HG03565 (cell line): ENCODE measurements at regions not wholly inside any gene's neighbourhood (a gene's known extent, or its start where the extent isn't known, plus 50 kb on each side); places are given as distances from the start of the nearest gene placed in this dataset.
"Not testable (repeated sequence)": the region's sequence is repeated elsewhere in the genome, so short reads cannot be mapped to it uniquely, and the experiment has no call there.

Experiments used
- ATAC-seq: cut with Tn5 transposase; IDR thresholded peaks from one replicate; pipeline ENCODE4 v1.9.1; 2021; ENCODE audit warnings: mild to moderate bottlenecking, moderate library complexity; ENCODE audit not compliant: unreplicated experiment

- ATAC-seq = no peak
These were observed 51.8 kb upstream of the MYB start for GRCh38 chr6:135129136-135129856.

- peak; percentile 88 for ATAC-seq
These were observed 52.7 kb upstream of the MYB start for GRCh38 chr6:135128268-135128914.

DNA sequence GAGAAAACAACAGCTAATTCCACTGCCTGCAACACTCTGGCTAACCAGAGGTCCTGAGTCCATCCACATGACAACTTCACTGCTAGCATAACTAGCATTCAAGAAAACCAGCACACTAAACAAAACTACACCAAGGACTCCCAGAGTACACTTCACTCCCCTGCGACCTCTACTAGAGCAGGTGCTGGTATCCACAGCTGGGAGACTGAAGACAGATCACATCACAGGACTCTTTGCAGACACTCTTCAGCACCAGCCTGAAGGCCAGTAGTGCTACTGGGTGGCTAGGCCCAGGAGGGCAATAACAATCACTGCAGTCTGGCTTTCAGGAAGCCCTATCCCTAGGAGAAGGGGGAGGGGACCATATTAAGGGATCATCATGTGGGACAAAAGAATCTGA is 54.4 kb upstream of the MYB start:
- ATAC-seq = no peak

DNA sequence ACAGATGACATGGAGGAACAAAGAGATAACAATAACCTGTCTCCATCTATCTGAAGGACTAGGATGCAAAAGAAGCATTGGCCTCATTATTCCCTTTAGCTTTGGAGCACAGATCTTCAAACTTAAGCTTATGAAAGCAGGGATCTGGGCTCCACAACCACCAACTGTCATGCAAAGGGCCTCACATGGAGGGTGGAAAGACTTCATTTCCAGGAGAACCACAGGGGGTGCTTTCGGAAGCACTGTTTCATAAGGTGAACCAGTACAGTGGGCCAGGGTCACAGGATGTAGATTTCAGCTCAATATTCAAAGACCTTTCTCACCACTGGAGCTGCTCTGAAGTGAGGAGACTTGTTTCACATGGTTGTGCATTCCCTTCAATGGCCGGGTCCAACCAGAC is 55.1 kb upstream of the MYB start:
- no peak for ATAC-seq

DNA sequence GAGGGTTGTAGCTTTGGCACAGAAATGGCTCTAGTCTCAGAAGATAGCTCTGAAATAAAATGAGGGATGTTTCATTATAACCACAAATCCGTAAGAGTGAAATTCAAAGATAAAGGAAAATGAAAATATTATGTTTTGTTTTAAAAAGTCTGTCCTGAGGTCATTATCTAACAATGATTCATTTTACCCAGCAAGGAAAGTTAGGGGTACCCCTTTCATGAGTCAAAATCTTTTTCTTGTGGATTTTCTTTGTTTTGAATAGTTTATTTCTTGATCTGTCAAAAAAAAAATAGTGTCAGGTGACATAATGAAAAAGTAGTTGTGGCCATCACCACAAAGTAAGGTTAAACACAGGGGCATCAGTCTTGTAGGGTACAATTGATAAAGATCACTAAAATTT is 59.7 kb upstream of the MYB start:
- no peak for ATAC-seq

DNA sequence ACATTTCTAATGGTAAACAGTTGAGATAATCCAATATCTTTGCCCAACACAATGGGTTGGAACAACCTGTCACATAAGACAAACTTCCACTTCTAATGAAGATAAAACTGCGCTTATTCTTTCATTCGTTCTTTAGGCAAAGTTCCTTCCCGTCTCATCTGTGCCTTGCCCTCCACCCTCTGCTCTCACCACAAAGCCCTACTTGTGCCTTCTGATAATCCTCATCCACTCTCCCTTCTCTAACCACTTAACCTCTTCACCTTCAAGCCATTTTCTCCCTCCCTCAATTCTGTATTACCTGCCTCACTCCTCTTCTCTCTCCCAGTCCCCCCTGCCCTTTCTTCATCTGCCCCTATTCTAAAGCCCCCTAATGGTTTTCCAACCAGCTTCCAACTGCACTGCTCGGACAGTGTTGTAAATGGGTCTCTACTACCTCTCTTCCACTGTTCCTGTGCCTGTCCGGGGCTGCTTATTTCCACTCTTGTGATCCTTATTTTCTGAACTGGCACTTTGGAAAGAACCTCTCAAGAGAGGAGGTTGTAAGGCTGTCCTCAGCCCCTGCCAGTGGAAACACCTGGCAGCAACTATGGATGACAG is 62.9 kb upstream of the MYB start:
- no peak for ATAC-seq

GRCh38 chr6:135117413-135117968 is 62.9 kb upstream of the HBS1L start:
- no peak for ATAC-seq

DNA sequence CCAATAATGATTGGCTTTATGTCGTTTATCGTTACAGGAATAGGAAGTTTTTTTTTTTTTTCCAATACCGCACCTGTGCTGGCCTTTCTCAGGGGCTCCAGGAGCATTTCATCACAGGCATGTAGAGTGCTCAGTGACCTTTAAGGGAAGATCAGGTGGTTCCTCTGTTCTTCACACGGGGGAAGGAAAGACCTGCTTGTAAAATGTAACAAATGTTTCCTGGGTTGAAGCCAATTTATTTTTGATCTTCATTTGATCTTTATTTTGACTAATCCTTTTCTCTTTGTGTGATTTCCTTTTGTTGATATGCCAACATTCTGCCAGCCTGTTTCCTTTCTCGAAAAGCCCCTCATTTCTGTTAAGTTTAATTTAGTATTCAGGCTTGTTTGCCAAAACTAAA is 61.9 kb upstream of the HBS1L start:
- no peak for ATAC-seq

DNA sequence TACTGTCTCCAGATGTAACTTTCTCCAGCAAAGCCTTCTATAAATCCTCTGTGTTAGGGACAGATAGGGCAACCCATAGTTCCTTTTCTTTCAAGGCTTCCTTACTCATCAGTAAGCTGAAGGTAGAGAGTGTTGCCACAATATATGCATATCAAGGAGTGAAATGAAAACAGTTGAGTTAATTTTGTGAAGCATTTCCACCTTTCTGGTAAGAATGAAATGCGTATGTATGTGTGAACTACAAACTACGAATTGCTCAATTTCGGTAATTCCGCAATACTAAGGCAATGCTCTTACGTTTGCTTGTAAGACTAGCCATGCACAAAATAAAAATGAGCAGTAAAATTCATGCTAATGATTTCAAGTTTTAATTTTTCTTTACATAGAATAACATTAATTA is 61.2 kb upstream of the HBS1L start:
- ATAC-seq = no peak

DNA sequence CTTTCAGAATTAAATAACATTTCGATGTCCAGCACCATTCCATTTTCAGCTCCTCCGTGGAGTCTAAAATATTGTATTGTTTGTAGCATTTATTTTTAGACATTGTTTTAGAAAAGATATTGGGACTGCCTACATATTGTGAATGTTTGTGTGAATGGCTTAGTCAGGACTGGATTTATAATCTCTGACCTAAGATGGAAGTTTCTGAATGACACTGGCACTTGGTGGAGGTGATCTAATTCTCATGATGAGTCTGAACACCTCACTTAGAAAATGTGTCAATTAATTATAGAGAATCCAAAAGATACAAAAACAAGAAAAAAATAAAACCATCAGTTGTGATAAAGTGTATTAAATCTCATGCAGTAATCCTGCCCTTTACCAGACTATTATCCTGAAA is 60.8 kb upstream of the HBS1L start:
- ATAC-seq = no peak

DNA sequence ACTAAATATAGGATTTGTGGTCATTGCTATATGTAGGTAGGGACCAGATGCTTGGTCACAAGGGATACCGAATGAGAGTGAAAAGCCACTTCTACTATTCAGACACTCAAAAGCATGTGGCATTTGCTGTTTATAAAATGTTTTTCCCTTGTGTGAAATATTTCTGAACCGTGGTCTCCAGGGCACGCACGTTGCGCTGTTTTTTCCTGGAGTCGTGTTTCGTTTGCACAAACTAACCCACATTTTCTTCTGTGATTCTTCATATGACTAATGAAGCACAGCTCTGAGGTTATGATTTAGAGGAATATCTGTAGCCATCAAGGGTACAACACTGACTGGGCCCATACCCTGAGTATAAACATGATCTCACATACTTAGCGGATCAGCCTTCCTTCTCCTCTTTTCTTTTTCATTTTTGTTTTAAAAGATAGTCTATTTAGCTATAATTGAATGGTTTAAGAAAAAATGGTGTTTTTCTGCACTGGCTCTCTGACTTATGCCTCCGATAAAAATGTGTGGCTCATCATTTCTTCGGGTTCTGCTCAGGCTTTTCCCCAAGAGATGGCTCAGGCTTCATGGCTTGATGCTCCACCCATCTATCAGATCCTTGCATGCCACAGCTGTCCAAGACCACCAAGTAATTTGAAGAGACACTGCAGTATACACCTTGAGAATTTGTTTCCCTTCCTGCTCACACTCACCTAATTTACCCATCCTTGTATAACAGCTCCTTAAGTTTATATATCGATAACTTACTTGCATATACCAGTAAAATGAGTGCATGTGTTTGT is 59.9 kb upstream of the HBS1L start:
- ATAC-seq = peak; percentile 64

DNA sequence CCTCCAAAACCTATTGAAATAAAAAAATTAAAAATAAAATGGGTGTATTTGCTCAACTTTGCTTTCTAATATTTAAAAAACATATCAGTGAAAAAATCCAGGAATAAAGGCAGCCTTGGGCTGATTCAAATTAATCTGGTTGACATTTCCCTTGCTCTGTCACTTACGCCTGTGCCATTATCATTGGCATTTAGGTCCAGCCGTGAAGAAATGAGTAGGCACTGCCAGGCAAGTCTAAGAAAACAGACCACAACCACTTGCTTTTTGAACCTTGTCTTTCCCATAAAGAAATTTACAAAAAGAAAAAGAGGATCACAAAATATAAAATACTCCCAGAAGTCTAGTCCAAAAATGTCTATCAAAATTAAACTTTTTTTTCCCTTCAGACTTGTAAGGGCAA is 59.2 kb upstream of the HBS1L start:
- ATAC-seq = no peak

GRCh38 chr6:135112951-135113350 is 58.3 kb upstream of the HBS1L start:
- not testable (repeated sequence) for ATAC-seq

DNA sequence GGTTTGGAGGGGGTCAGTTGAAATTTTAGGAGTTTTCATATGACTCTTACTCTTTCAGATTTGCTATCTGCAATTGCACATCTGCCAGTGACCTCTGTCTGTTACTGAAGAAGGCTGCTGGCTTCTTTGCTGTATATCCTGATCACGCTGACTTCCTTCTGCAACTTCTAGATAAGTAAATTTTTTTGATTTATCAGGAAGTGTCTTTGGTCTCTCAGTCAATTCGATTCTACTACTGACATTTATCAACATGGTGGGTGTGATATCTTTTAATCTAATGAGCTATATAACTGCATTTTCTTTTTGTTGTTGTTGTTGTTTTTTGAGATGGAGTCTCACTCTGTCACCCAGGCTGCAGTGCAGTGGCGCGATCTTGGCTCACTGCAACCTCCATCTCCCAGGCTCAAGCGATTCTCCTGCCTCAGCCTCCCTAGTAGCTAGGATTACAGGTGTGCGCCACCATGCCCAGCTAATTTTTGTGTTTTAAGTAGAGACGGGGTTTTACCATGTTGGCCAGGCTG is 55.7 kb upstream of the HBS1L start:
- ATAC-seq = not testable (repeated sequence)

GRCh38 chr6:135109761-135110160 is 55.1 kb upstream of the HBS1L start:
- no peak for ATAC-seq

GRCh38 chr6:135108692-135109091 is 54.1 kb upstream of the HBS1L start:
- ATAC-seq = no peak

DNA sequence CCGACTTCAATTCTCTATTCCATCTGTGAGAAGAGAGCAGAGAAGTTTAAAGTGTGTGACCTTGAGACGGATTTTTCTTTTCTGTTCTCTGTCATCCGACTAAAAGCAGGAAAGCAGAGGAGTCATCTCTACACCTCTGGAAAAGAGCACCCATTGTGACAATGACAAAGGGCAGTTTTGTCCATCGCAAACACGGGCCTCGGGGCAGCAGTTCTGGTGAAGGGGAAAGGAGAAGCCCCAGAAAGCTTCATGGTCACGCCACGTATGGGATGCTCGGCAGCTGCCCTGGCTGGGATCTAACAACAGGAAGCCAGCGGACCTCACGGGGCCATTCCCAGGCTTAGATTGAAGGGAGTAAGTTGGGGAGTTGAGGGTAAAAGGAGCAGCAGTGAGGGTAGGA is 52.0 kb upstream of the HBS1L start:
- ATAC-seq = no peak

- no peak for ATAC-seq
These were observed 51.1 kb upstream of the HBS1L start for GRCh38 chr6:135105710-135106109.

DNA sequence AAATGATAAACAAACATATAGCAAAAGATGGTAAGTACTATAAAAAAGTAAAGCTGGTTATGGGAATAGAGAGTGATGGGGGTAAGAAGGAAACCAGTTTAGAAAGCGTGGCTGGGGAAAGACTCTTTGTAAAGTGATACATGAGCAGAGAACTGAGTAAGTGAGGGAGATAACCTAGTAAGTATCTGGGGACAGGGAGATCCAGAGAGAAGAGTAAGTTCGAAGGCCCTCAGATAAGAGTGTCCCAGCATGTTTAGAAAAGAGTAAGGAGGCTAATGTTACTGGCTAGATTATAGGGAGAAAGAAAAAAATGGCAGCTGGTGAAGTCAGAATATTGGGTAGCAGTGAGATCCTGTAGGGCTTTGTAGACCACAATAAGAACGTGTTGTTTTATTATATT is 50.7 kb upstream of the HBS1L start:
- ATAC-seq = no peak
